HepG2 (cell line): ENCODE measurements at regions not wholly inside any gene's neighbourhood (a gene's known extent, or its start where the extent isn't known, plus 50 kb on each side); places are given as distances from the start of the nearest gene placed in this dataset.

Experiments
- ATAC-seq: fragments of 200-7000 bp; cut with Tn5 transposase; 3 replicates; pipeline ENCODE4 v1.9.1; 2020; ENCODE audit warnings: mild to moderate bottlenecking, moderate library complexity
- BruUV-seq: library from RNA; stranded (reverse); fragments of 400-500 nt; replicated peaks from 2 replicates; lab custom pipeline; 2021; lab: Mats Ljungman, UMichigan
- CTCF ChIA-PET: fragments of 300-600 bp; formaldehyde crosslinking; extraction: SDS; loops from one replicate; lab custom pipeline; 2021; ENCODE audit warnings: low total read pairs, inconsistent platforms, low intra/inter-chr PET ratio; lab: Yijun Ruan, JAX
- POLR2A ChIA-PET: fragments of 350-600 bp; sonication (Branson Sonifier 250); formaldehyde crosslinking; loops from one replicate; lab custom pipeline; 2020; ENCODE audit warnings: antibody characterized with exemption, inconsistent platforms; lab: Yijun Ruan, JAX
- DNase-seq: peaks from one replicate; pipeline ENCODE4 v3.0.0-alpha.2; 2015; ENCODE audit warnings: low spot score
- FAIRE-seq: peaks from 3 replicates; lab custom pipeline; 2011; peaks lifted over from hg19 to GRCh38; lab: Jason Lieb, UNC
- H2AFZ ChIP-seq: one replicate; pipeline ENCODE4 v1.6.1; 2011; ENCODE audit warnings: low read length, inconsistent platforms
- H3K27ac ChIP-seq: fragments of 300-600 bp; 3 replicates; pipeline ENCODE4 v1.8.0; 2011; ENCODE audit warnings: mixed run types, mild to moderate bottlenecking, mixed read lengths, low read length, inconsistent platforms; ENCODE audit not compliant: insufficient read depth; ENCODE audit errors: extremely low read length
- H3K27me3 ChIP-seq, 2 experiments: fragments of 200-600 bp in 1 of 2; 2 replicates in 1 of 2; 3 replicates in 1 of 2; pipeline versions ENCODE4 v1.6.0 to v1.8.0; 2011; ENCODE audit warnings: low read length in 2 of 2, mild to moderate bottlenecking in 2 of 2, moderate library complexity in 2 of 2, inconsistent platforms in 1 of 2; ENCODE audit not compliant: insufficient read depth in 2 of 2, control insufficient read depth in 1 of 2
- H3K36me3 ChIP-seq, 2 experiments: fragments of 200-600 bp in 1 of 2; replicated peaks in 1 of 2; 2 replicates in 1 of 2; 3 replicates in 1 of 2; pipeline versions ENCODE4 v1.5.1 to v1.8.0; 2011; ENCODE audit warnings: low read length in 2 of 2, inconsistent platforms in 1 of 2; ENCODE audit not compliant: insufficient read depth in 2 of 2, control insufficient read depth in 1 of 2
- H3K4me1 ChIP-seq: 2 replicates; pipeline ENCODE4 v1.5.1; 2012; ENCODE audit warnings: low read length, inconsistent platforms; ENCODE audit not compliant: insufficient read depth
- H3K4me2 ChIP-seq: 2 replicates; pipeline ENCODE4 v1.6.0; 2011; ENCODE audit warnings: low read depth, low read length, inconsistent platforms
- H3K4me3 ChIP-seq, 3 experiments: fragments of 200-600 bp in 1 of 3; sonication (generic), shearing (Covaris generic) in 1 of 3; replicated peaks in 1 of 3; 2 replicates each; pipeline ENCODE4 v1.5.1; 2011 to 2016; ENCODE audit warnings: low read length in 3 of 3, inconsistent platforms in 2 of 3, low read depth in 2 of 3, mild to moderate bottlenecking in 2 of 3, control low read depth in 1 of 3, mixed read lengths in 1 of 3; ENCODE audit not compliant: insufficient read depth in 1 of 3
- H3K79me2 ChIP-seq: one replicate; pipeline ENCODE4 v1.6.1; 2011; ENCODE audit warnings: low read length, inconsistent platforms; ENCODE audit not compliant: insufficient read depth
- H3K9ac ChIP-seq: 2 replicates; pipeline ENCODE4 v1.6.0; 2011; ENCODE audit warnings: mild to moderate bottlenecking, low read depth, low read length, inconsistent platforms; ENCODE audit not compliant: insufficient read depth
- H3K9me3 ChIP-seq: 2 replicates; pipeline ENCODE4 v1.5.1; 2012; ENCODE audit warnings: mild to moderate bottlenecking, low read length
- H4K20me1 ChIP-seq: 2 replicates; pipeline ENCODE4 v1.6.0; 2011; ENCODE audit warnings: inconsistent platforms, mild to moderate bottlenecking, low read length, moderate library complexity; ENCODE audit not compliant: insufficient read depth
- ADNP ChIP-seq: sonication (generic); formaldehyde crosslinking; IDR thresholded peaks from 2 replicates; pipeline ENCODE4 v1.4.0; 2020; ENCODE audit warnings: missing genetic modification reagents
- AKAP8 ChIP-seq: sonication (generic); formaldehyde crosslinking; IDR thresholded peaks from 2 replicates; pipeline ENCODE4 v1.5.1; 2020; ENCODE audit warnings: mild to moderate bottlenecking, missing genetic modification reagents
- HNRNPH1 ChIP-seq: fragments of 200-400 bp; formaldehyde crosslinking; optimal IDR thresholded peaks from 2 replicates; pipeline ENCODE3; 2017; ENCODE audit warnings: mild to moderate bottlenecking, low read depth, low read length
- HNRNPK ChIP-seq: fragments of 200-400 bp; formaldehyde crosslinking; IDR thresholded peaks from 2 replicates; pipeline ENCODE4 v1.6.1; 2018; ENCODE audit warnings: low read length, low read depth, moderate library complexity, mild to moderate bottlenecking; ENCODE audit not compliant: poor library complexity, severe bottlenecking
- KDM5B ChIP-seq: sonication (generic); formaldehyde crosslinking; IDR thresholded peaks from 2 replicates; pipeline ENCODE4 v1.4.0; 2020; ENCODE audit warnings: missing genetic modification reagents, mild to moderate bottlenecking, borderline replicate concordance
- NFKBIZ ChIP-seq: IDR thresholded peaks from 2 replicates; pipeline ENCODE4 v1.6.1; 2018; ENCODE audit warnings: missing genetic modification reagents, missing compliant biosample characterization
- THYN1 ChIP-seq: sonication (generic); formaldehyde crosslinking; IDR thresholded peaks from 2 replicates; pipeline ENCODE4 v1.8.1; 2023; ENCODE audit warnings: low read depth, mild to moderate bottlenecking, moderate library complexity, missing genetic modification reagents, borderline replicate concordance
- ZNF589 ChIP-seq: sonication (generic); formaldehyde crosslinking; conservative IDR thresholded peaks from 2 replicates; pipeline ENCODE4 v1.8.0; 2022; ENCODE audit warnings: mild to moderate bottlenecking, moderate library complexity, missing genetic modification reagents
- ZNF672 ChIP-seq: sonication (generic); formaldehyde crosslinking; IDR thresholded peaks from 2 replicates; pipeline ENCODE4 v1.8.1; 2022; ENCODE audit warnings: missing genetic modification reagents
- WGBS: methylation state at CpG from one replicate; pipeline ENCODE4 v1.1.6; 2017; ENCODE audit warnings: low lambda C conversion rate; 5-methylcytosine and 5-hydroxymethylcytosine counted together
- in situ Hi-C: cut with HindIII; loops from 2 replicates; pipeline ENCODE4 v1.10.0; 2017; ENCODE audit warnings: low pct_unique_long_range_greater_than_20kb; ENCODE audit not compliant: extremely low pct_ligation_motif_present
- intact Hi-C: fragments of 100-400 bp; cut with micrococcal nuclease; formaldehyde crosslinking; loops from one replicate; pipeline ENCODE4 v1.10.0; 2022; ENCODE audit not compliant: unreplicated experiment
- TF ChIP-seq, protein P1 (sequence below): IDR thresholded peaks from 2 replicates; pipeline ENCODE4 v1.6.1; 2016; ENCODE audit warnings: low read depth, borderline replicate concordance
- TF ChIP-seq, protein P2 (sequence below): sonication (generic); formaldehyde crosslinking; conservative IDR thresholded peaks from 2 replicates; pipeline ENCODE4 v1.4.0; 2020; ENCODE audit warnings: missing genetic modification reagents

DNA sequence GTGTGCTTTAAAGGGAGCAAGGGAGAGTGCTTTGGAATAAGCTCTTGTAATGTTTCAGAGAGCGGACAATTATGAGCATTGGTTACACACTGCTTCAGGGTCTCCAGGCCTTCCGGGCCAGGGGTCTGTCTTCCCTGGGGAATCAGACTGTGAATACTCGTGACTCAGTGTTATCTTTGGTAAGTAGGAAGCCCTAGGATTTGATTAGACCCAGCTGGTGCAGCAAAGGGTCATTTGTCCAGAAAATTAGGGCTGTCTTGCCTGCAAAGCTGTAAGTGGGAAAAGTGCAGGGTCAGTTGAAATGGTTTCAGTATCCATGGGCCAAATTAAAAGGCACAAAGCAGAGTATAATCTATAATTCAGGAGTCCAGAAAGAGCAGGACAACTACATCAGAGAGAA is 475.6 kb downstream of the MED13L start:
- FAIRE-seq, result no peak
- H3K79me2 ChIP-seq, result no peaks in the 10 kb centered on the region
- H2AFZ ChIP-seq, result no peak overlapping the region
- CTCF ChIA-PET, result no interaction called here
- H3K4me2 ChIP-seq, result no peak overlapping the region
- TF ChIP-seq THYN1 (CRISPR knock-in tag), result no peak
- TF ChIP-seq, protein P1, sequence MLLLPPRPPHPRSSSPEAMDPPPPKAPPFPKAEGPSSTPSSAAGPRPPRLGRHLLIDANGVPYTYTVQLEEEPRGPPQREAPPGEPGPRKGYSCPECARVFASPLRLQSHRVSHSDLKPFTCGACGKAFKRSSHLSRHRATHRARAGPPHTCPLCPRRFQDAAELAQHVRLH, result no peak
- TF ChIP-seq ZNF589, result no peak
- TF ChIP-seq ADNP (CRISPR knock-in tag), result no peak
- TF ChIP-seq ZNF672 (CRISPR knock-in tag), result no peak
- TF ChIP-seq KDM5B, result no peak
- TF ChIP-seq, protein P2, sequence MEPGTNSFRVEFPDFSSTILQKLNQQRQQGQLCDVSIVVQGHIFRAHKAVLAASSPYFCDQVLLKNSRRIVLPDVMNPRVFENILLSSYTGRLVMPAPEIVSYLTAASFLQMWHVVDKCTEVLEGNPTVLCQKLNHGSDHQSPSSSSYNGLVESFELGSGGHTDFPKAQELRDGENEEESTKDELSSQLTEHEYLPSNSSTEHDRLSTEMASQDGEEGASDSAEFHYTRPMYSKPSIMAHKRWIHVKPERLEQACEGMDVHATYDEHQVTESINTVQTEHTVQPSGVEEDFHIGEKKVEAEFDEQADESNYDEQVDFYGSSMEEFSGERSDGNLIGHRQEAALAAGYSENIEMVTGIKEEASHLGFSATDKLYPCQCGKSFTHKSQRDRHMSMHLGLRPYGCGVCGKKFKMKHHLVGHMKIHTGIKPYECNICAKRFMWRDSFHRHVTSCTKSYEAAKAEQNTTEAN (CRISPR knock-in tag), result no peak
- no peak for TF ChIP-seq NFKBIZ (CRISPR knock-in tag)
- TF ChIP-seq AKAP8, result no peak
- TF ChIP-seq, all 625 proteins: peak for 0
- Histone ChIP-seq H3K4me3 (no peak overlapping the region), H3K36me3 (no peaks in the 10 kb centered on the region), H3K9me3 (no peaks in the 10 kb centered on the region), H3K27ac (no peak overlapping the region), H3K4me1 (no peaks in the 10 kb centered on the region), H4K20me1 (no peaks in the 10 kb centered on the region), H3K9ac (no peak overlapping the region), H3K27me3 (no peaks in the 10 kb centered on the region)
- DNase-seq (no peak), ATAC-seq (no peak)
- no TSS peak for BruUV-seq
- WGBS, result 86% methylated on average over 1 of the region's 3 CpGs
- intact Hi-C loops (no loop called here), in situ Hi-C loops (no loop called here)
- POLR2A ChIA-PET, result no interaction called here

DNA sequence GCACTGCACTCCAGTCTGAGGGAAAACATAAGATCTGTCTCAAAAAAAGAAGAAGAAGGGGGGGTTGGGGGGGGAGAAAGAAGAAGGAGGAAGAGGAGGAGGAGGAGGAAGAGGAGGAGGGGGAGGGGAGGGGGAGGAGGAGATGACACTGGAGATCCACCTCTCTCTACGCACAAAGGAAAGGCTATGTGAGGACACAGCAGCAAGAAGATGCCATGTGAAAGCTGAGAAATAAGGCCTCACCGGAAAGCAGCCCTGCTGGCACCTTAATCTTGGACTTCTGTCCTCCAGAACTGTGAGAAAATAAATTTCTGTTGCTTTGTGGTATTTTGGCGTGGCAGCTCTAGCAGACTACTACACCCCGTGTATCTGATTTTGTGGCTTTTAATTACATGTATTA is 477.9 kb downstream of the MED13L start:
- no peak for FAIRE-seq
- no TSS peak for BruUV-seq

More for the DNA sequence above, 477.9 kb downstream of the MED13L start:
- POLR2A ChIA-PET, result no interaction called here
- Histone ChIP-seq H3K27me3 (no peaks in the 10 kb centered on the region), H3K9me3 (no peaks in the 10 kb centered on the region), H3K4me3 (no peak overlapping the region), H4K20me1 (no peaks in the 10 kb centered on the region), H3K9ac (no peak overlapping the region), H3K79me2 (no peaks in the 10 kb centered on the region), H2AFZ (no peak overlapping the region), H3K27ac (no peak overlapping the region), H3K4me1 (peaks cover 7% of the 10 kb centered on the region), H3K36me3 (no peaks in the 10 kb centered on the region), H3K4me2 (no peak overlapping the region)
- ATAC-seq (no peak), DNase-seq (no peak)
- WGBS, result 70% methylated on average over 4 of the region's 4 CpGs
- CTCF ChIA-PET, result no interaction called here
- no peak for TF ChIP-seq HNRNPH1
- peak; percentile 51 for TF ChIP-seq HNRNPK
- intact Hi-C loops (no loop called here), in situ Hi-C loops (no loop called here)
